HT-29 (cell line): ENCODE measurements at regions not wholly inside any gene's neighbourhood (a gene's known extent, or its start where the extent isn't known, plus 50 kb on each side); places are given as distances from the start of the nearest gene placed in this dataset.

Experiments used
- DNase-seq: peaks from one replicate; pipeline ENCODE4 v3.0.0-alpha.2; 2015; ENCODE audit warnings: low spot score

DNA sequence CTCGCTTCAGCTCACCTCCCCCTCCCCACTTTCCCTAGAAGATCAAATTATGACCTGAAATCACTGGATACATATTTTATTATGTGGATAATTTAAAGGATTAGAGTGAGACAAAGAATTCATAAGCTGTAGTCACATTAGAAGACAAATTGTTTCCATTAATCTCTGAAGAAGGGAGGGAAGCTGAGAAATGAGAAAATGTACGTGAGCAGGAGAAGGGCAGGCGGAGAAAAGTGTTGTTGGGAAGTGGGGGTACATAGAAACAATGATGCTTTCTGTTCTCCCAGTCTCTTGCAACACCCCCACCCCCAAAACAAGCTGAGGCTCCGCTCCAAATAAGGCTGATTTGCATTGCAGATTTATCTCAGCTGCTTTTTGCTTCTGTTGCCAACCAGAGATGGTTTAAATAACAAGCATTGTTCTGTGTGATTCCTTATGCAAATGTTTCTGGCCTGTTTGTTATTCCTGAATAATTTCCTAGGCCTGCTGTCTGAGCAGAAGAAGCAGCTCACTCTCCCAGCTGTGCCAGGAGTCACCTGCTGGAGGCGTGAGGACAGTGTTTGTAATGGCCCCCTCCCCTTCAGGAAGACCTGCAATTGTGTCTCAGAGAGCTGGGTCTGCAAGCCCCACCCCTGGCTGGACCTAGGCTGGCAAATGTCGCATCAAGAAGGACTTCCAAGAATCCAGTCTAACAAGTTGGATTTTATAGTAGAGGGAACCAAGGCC, 121.8 kb upstream of the TNR start:
- no peak for DNase-seq

- DNase-seq, result no peak
These were observed 121.2 kb upstream of the TNR start for GRCh38 chr1:175864625-175865024.

DNA sequence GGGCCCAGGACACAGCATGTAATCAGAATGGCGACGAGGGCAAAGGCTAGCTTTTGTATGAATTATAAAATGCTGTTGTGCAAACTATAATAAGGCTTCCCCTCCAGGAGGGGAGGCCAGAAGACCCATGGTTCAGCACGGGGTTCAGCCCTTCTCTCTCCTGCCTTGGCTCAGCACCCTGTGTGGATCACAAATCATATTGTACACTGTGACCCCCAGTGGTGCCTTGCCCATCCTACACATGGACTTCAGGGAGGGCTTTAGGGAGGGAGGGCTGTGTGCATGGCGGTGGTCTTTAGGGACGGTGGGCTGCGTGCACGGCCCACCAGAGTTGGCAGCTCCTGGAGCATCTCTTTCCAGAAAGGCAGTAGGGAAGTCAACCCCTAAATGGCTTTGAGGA, 120.8 kb upstream of the TNR start:
- no peak for DNase-seq

DNA sequence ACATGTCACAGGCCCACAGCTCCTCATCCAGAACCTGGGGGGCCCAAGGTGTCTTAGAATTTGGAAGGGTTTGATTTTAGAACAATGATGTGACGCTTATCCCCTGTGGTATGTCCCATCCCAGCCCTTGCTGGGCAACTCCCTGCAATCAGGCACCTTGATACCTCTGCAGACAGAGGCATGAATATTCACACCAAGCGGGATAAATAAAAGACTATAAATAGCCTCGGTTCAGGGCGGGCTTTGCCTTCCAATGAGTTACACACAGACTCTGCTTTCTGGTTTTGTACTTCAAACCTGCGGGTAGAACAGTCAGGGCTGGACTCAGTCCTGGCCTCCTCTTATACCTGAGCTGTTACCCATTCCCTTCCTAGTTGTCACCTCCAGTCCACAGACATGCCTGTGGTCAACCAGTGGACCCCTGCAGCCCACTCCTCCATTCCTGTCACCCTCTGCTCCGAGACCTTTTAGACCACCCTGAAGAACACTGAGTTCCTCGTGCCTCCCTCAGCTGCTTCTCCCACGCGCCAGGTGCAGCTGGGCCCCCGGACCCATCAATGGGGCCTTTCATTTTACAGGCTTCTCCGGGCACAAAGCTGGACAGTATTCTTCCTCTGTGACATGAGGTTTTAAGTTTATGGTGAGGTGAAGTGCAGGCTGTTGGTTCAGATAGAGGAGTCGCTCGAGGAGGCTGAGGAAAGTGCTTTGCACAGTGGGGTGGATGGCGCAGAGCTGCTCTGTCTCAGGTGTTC, 120.1 kb upstream of the TNR start:
- DNase-seq, result no peak

DNA sequence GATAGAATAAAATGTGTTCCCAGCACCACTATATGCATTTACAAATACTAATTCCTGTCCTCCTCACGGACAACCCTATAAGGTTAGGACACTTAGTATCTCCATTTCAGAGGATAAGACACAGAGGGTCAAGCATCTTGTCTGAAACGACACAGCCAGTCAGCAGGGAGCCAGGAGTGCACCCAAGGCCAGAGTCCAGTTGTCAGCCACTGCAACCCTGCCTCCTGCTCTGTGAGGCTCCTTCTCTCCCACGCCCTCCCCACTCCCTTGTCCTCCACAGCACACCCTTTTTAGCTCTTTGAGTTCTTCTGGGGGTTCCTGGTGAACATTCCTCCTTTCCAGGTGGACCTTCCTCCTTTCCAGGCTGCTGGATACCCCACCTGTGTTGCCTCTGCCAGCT, 119.0 kb upstream of the TNR start:
- no peak for DNase-seq

GRCh38 chr1:175861626-175862367, 118.4 kb upstream of the TNR start:
- DNase-seq, result no peak

- no peak for DNase-seq
These were observed 114.4 kb upstream of the TNR start for GRCh38 chr1:175857756-175858155.

- DNase-seq, result no peak
These were observed 110.3 kb upstream of the TNR start for GRCh38 chr1:175853681-175854080.

GRCh38 chr1:175851749-175852148, 108.4 kb upstream of the TNR start:
- no peak for DNase-seq

GRCh38 chr1:175848329-175848728, 104.9 kb upstream of the TNR start:
- DNase-seq, result no peak

- no peak for DNase-seq
These were observed 102.6 kb upstream of the TNR start for GRCh38 chr1:175845985-175846384.

DNA sequence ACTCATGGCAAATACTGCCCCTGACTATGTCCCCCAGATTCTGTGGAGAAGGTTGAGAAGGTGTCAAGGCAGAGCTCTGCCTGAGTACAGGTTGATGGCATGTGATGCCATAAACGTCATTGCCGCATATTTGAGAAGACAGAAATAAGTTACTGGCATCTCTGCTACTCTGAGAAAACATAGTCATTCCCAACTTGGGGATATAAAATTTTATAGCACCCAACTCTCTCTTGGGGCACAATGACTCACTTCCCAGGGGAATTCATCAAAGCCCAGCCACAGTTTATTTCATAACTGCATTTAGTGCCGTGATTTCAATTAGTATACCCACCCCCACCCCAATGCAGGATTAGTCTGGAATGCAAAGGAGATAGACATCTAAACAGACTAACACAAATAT, 101.9 kb upstream of the TNR start:
- DNase-seq, result no peak

- DNase-seq, result no peak
These were observed 101.5 kb upstream of the TNR start for GRCh38 chr1:175844877-175845276.

GRCh38 chr1:175842550-175842949, 99.2 kb upstream of the TNR start:
- no peak for DNase-seq

DNA sequence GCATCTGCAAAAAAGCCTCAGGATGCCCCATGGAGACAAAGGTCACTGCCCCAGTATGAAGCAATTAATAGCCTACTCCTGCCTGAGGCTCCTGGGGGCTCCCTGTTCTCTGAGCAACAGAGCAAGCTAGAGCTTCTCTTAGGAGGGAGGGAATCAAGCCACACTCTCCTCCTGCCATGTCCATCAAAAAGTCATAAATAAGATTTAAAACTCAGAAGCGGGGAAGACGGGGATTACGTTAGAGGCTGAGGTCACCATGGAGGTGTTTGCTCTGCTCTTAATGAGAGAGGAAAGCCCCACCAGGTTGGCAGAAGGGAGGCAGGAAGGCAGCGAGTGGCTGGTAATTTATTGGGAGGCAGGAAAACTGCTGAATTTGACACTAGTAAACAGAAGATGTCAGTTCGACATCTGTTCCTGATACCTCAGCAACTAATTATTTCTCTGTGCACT, 98.4 kb upstream of the TNR start:
- DNase-seq, result no peak

DNA sequence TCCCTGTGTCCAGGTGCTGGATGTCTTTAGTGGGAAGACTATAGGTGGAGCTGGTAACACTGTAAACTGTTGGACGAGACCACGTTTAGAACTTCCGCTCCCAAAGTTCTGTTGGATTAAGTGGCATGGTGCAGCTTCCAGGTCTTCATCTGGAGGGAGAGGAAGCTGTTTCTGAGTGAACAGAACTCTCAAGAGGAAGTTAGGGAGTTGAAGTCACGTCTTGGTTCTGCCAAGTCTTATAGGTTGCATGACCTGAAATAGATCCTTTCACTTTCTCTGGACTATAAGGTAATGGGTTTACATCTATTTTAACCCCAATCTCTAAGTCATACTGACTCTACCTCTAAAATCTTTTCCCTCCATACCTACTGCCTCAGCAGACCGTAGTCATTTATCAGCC, 97.4 kb upstream of the TNR start:
- no peak for DNase-seq

DNA sequence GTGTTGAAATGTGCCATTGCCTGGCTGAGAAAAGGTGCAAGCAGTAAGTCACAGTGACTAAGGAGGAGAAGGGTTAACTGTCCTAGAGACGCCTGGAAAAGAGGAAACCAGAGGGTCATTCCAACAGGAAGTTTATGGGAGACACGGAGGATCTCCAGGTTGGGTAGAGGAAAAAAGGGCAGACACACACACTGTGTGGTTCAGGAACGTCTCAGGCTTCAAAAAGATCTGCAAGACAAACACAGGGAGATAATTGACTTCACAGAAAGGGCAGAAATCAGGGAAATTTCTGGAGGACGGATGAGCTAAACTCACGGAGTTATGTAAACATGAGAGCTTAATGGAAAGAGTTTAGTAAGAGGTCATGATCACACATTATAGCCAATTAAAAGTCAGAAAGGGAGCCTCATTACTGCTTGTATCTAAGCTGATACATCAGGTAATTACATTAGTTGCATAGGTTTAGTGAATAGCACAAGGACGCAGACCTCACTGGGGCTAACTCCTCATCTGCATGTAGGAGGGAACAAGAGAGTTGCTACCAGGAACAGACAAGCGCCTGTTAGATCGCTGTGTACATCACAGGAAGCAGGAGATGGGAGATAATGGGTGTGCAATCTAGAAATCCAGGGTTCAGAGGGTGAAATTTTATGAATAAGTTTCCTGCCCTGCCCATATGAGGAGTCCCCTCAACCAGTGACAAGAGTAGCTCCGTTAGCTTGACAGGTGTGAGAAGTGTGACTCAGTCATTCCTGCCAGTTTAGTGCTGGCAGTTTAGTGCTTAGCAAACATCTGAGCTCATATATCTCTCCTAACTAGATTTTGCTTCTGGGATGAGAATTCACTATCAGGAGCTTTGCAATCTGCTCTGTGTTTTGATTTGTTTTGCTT, 96.6 kb upstream of the TNR start:
- DNase-seq, result peak; percentile 66

DNA sequence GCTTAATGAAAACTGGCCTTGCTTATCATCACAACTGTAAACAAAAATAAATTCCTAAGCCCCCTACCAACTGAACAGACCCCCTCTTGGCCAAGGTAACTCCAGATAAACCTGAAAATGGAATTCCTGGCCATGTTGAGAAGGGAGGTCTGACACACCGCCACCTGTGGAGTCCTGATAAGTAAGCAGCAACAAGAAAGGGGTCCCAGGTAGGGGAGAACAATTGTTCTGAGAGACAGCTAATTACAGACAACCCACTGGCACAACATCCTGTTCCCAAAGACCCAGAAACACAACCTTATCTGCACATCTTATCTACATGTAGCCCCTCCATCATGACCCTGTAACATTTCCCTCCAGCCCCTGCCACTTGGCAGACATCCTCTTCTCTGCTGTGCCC, 91.2 kb upstream of the TNR start:
- DNase-seq, result no peak

GRCh38 chr1:175833951-175834350, 90.6 kb upstream of the TNR start:
- DNase-seq, result no peak

DNA sequence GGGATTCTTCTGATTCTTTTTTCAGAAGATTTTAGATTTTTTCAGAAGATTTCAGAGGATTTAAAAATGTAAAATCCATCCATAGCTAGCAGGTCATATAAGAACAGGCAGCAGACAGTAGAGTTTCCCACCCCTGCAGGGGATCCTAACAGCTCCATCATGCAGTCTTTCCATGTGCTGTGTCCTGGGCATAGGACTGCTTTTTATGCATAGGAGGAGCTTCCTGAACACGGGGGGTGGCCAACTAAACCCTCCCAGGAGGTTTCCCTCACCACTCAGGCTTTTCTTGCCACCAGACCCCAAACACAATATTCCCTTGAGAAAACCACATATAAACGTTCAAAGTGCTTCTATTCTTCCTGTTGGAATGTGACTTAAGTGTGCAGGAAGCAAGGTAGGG, 90.1 kb upstream of the TNR start:
- DNase-seq, result no peak

GRCh38 chr1:175830500-175830899, 87.1 kb upstream of the TNR start:
- no peak for DNase-seq

- no peak for DNase-seq
These were observed 86.5 kb upstream of the TNR start for GRCh38 chr1:175829845-175830244.
